Inflammatory macrophage treated with lipopolysaccharide for 4 hours (primary cell): ENCODE measurements at regions not wholly inside any gene's neighbourhood (a gene's known extent, or its start where the extent isn't known, plus 50 kb on each side); places are given as distances from the start of the nearest gene placed in this dataset.
"Not testable (repeated sequence)": the region's sequence is repeated elsewhere in the genome, so short reads cannot be mapped to it uniquely, and the experiment has no call there.

ENCODE experiments used
- DNase-seq: peaks from one replicate; pipeline ENCODE4 v3.0.0-alpha.2; 2020

- no peak for DNase-seq
These were observed 1323.1 kb upstream of the CITED2 start for GRCh38 chr6:140697585-140697984.

- DNase-seq, result no peak
These were observed 1310.5 kb upstream of the CITED2 start for GRCh38 chr6:140684776-140685550.

DNA sequence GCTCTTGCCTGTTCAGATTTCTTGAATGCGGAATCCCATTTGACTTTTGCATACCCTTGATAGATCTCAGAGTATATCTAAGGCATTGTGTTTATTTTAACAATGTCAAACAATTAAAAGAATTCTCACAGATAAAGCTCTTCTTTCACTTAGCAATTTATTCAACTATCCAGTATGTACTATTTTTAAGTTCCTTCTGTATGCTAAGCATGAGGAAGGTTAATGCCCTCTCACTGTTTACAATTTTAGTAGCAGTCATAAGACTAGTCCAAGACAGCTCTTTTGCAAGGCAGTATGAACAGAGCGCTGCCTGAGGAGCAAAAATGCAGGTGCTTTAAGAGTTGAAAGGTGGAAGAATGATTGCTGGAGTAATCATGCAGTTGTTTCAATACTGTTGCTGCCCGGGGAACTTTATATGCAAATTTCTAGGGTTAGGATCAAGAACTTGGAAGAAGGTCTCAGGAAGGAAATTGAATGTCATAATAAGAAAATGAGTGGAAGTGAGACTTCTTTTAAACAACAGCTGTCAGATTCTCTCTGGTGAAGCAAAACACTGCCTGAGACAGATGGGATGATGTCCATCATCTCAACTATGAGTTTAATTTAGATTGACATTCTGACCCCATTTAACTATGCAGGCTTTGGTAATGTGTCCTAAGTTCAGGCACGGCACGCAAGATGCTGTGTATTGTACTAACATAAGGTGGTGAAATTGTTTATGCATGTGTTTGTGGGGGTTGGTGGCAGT is 1303.5 kb upstream of the CITED2 start:
- no peak for DNase-seq

DNA sequence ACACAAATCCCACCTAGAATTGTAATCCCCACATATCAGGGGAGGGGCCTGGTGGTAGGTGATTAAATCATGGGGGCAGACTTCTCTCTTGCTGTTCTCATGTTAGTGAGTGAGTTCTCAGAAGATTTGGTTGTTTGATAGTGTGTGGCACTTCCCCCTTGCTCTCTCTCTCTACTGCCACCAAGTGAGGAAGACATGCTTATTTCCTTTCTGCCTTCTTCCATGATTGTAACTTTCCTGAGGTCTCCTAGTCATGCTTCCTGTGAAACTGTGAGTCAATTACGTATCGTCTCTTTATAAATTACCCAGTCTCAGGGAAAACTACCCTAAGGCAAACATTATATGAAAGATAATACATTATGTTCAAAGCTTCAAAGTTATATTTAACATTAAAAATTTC is 1297.5 kb upstream of the CITED2 start:
- DNase-seq, result no peak

- DNase-seq, result no peak
These were observed 1295.6 kb upstream of the CITED2 start for GRCh38 chr6:140670021-140670420.

DNA sequence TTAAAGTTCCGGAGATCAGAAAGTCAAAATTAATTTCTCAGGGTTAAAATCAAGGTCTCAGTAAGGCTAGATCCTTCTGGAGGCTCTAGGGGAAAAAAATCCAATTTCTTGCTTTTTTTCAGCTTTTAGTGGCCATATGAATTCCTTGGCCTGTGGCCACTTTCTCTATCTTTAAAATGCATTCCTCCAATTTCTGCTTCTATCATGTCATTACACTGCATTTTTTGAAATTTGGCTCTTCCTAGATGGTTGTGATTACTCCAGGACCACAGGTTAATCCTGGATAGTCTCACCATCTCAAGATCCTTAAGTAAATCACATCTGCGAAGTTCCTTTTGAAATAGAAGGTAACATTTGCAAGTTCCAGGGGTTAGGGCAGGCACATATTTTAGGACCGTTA is 1294.9 kb upstream of the CITED2 start:
- DNase-seq, result no peak

GRCh38 chr6:140663772-140664171 is 1289.3 kb upstream of the CITED2 start:
- DNase-seq, result no peak

GRCh38 chr6:140663094-140663493 is 1288.6 kb upstream of the CITED2 start:
- DNase-seq, result no peak

GRCh38 chr6:140661691-140662090 is 1287.2 kb upstream of the CITED2 start:
- DNase-seq, result no peak

DNA sequence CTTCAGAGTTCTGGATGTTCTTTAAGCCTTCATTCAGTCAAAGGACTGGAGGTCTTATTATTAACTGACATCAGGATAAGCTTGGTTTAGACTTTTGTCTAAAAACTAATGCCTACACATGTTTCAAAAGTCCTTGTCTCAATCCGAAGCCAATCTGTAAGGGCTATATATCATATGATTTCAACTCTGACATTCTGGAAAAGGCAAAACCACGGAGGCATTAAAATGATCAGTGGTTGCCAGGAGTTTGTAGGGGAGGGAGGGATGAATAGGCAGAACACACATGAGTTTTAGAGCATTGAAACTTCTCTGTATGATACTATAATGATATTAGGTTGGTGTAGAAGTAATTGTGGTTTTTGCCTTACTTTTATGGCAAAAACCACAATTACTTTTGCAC is 1285.8 kb upstream of the CITED2 start:
- no peak for DNase-seq

DNA sequence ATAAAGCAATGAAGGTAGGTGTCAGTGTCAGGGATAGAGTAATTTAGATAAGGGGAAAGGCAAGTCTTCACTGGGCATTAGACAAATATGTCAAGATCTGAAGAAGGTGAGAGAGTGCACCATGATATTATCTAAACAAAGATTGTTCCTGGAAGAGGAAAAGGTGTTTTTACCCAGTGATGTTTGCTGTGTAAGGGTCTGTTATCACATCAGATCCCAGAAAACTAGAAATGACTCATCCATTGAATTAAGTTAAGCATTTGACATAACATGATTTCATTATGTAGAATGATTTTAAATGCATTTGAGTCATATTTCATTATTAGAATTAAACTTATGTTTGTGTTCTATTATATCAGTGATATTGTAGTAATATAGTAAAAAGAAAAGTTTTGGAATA is 1279.5 kb upstream of the CITED2 start:
- DNase-seq, result no peak

GRCh38 chr6:140653506-140653905 is 1279.1 kb upstream of the CITED2 start:
- DNase-seq, result no peak

DNA sequence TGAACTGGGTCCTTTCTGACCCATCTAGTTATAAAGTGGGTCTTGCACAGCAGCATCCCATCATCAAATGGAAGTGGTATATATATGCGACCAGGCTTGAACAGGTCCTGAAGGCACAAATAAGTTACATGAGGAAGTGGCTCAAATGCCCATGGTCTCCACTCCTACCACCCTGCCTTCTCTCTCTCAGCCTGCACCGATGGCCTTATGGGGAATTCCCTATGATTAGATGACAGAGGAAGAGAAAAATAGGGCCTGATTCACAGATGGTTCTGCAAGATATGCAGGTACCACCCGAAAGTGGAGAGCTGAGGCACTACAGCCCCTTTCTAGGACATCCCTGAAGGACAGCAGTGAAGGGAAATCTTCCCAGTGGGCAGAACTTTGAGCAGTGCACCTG is 1275.1 kb upstream of the CITED2 start:
- not testable (repeated sequence) for DNase-seq

- not testable (repeated sequence) for DNase-seq
These were observed 1272.9 kb upstream of the CITED2 start for GRCh38 chr6:140647322-140647721.

DNA sequence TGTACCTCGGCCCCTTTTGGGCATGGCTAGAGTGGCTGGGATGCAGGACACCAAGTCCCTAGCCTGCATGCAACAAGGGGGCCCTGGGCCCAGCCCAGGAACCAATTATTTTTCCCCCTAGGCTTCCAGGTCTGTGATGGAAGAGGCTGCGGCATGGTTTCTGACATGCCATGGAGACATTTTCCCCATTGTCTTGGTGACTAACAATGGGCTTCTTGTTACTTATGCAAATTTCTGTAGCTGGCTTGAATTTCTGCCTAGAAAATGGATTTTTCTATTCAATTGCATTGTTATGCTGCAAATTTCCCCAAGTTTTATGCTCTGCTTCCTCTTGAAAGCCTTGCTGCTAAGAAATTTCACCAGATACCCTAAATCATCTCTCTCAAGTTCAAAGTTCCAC is 1269.6 kb upstream of the CITED2 start:
- DNase-seq, result no peak

- DNase-seq, result no peak
These were observed 1267.0 kb upstream of the CITED2 start for GRCh38 chr6:140641412-140641811.

DNA sequence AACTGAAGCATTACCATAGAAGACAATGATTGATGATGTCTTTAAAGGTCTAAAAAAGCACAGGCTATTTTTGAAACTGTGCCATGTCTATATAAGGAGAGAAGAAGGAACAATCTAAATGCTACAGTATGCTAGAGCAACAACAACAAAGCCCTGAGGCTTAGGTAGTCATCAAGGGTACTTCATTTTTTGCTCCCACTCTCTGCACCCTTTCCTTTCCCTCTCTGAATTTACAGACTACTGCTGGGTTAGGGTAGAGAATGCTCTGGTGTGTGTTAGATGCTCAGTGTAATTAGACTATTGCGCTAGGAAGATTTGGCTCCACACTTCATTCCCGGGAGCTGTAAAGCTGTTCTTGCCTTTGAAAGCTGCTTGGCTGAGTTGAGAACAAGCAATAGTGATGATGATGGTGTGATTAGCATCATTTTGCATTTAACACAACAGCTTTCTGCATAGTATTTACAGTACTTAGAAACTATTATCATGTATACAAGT is 1262.5 kb upstream of the CITED2 start:
- DNase-seq, result no peak

GRCh38 chr6:140636271-140636907 is 1261.9 kb upstream of the CITED2 start:
- no peak for DNase-seq

- DNase-seq, result no peak
These were observed 1252.6 kb upstream of the CITED2 start for GRCh38 chr6:140627002-140627401.

DNA sequence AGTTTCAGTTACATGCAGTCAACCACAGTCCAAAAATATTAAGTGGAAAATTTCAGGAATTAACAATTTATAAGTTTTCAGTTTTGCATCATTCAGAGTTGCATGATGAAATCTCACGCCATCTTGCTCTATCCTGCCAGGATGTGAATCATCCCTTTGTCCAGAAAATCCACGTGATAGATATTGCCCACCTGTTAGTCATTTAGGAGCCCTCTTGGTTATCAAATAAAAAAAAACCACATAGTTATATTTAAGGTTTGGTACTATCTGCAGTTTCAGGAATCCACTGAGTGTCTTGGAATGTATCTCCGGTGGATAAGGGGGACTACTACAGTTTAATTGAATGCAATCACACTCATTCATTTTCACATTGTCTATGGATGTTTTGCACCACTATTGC is 1249.0 kb upstream of the CITED2 start:
- no peak for DNase-seq

DNA sequence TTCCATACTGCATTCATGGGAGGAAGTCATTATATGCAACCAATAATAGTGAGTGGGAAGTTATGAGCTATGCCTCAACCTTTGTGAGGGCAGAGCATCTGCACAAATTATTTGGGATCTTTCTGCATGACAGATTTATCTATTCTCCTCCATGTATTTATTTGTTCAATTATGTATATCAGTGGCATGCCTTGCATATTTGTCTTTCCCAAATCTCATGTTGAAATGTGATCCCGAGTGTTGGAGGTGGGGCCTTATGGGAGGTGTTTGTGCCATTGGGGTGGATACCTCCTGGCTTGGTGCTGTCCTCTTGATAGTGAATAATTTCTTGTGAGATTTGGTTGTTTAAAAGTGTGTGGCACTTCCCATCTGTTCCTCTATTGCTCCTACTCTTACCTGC is 1246.0 kb upstream of the CITED2 start:
- DNase-seq, result no peak

DNA sequence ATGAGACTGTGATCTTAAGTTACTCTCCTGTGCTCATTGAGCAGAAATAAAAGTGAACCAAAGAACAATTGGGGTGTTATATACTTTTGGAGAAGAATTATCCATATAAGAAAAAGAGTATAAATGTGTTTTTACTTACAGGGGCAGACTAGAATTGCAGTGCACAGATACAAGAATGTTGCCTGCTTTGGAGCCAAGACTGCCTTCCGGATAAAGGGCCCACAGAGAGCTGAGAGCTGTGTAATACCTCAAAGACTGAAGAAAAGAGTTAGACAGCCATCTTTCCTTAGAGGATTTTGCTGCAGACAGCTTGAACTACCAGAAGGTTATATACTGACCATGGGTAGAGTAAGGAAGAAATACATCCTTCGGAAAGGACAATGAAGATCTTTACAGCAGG is 1235.5 kb upstream of the CITED2 start:
- no peak for DNase-seq

- DNase-seq, result no peak
These were observed 1234.9 kb upstream of the CITED2 start for GRCh38 chr6:140609321-140609720.

DNA sequence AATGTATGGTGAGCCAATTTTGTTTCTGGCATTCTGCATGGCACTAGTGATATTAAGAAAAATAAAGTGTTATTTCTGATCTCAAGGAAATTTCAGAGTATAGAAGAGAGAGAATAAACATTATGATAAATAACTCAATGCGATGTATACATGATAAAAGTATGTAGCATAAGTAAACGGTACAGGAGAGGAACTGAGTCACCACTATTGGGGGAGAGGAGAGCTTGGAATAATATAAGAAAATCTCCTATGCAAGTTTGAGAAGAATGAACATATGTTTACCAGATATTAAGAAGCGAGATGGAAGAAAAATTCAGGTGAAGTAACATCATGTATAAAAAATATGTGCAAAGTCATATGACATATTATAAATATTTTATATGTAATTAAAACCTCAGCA is 1230.3 kb upstream of the CITED2 start:
- DNase-seq, result no peak
